CD4-positive, alpha-beta T cell (primary cell): ENCODE measurements at regions not wholly inside any gene's neighbourhood (a gene's known extent, or its start where the extent isn't known, plus 50 kb on each side); places are given as distances from the start of the nearest gene placed in this dataset.

Experiments used
- ATAC-seq: fragments of 200-7000 bp; cut with Tn5 transposase; one replicate; pipeline ENCODE4 v1.10.0; 2022; ENCODE audit warnings: mild to moderate bottlenecking; ENCODE audit not compliant: poor library complexity
- CTCF ChIA-PET: fragments of 350-600 bp; sonication (Branson Sonifier 250); formaldehyde crosslinking; loops from one replicate; lab custom pipeline; 2021; ENCODE audit warnings: antibody characterized with exemption, inconsistent platforms; lab: Charles Lee
- POLR2A ChIA-PET: fragments of 350-600 bp; sonication (Branson Sonifier 250); formaldehyde crosslinking; loops from one replicate; lab custom pipeline; 2021; ENCODE audit warnings: antibody characterized with exemption, inconsistent platforms; lab: Charles Lee
- DNase-seq, 14 experiments: peaks; one replicate each; pipeline ENCODE4 v3.0.0-alpha.2; 2013 to 2020; ENCODE audit warnings: mixed read lengths in 2 of 14
- H3K27ac ChIP-seq, 2 donors: one replicate each; pipeline versions ENCODE4 v1.5.1 to v1.7.0; 2013; ENCODE audit warnings: low read length in 2 of 2, low read depth in 1 of 2, mild to moderate bottlenecking in 1 of 2
- H3K27me3 ChIP-seq, 2 experiments: 1 replicate in 1 of 2; 2 replicates in 1 of 2; pipeline versions ENCODE4 v1.6.1 to v1.7.0; 2013; ENCODE audit warnings: low read length in 2 of 2, control low read depth in 1 of 2, mild to moderate bottlenecking in 1 of 2, moderate library complexity in 1 of 2; ENCODE audit not compliant: insufficient read depth in 2 of 2, control insufficient read depth in 1 of 2
- H3K36me3 ChIP-seq: one replicate; pipeline ENCODE4 v1.6.1; 2013; ENCODE audit warnings: low read length, control low read depth; ENCODE audit not compliant: insufficient read depth
- H3K4me1 ChIP-seq: one replicate; pipeline ENCODE4 v1.6.1; 2013; ENCODE audit warnings: low read length, control low read depth; ENCODE audit not compliant: insufficient read depth
- H3K4me3 ChIP-seq: one replicate; pipeline ENCODE4 v1.5.1; 2013; ENCODE audit warnings: mild to moderate bottlenecking, low read length, moderate library complexity
- H3K9me3 ChIP-seq, 2 experiments: 1 replicate in 1 of 2; 2 replicates in 1 of 2; pipeline versions ENCODE4 v1.6.1 to v1.7.0; 2013; ENCODE audit warnings: low read length in 2 of 2, mild to moderate bottlenecking in 2 of 2, control low read depth in 1 of 2, moderate library complexity in 1 of 2; ENCODE audit not compliant: control insufficient read depth in 1 of 2, insufficient read depth in 1 of 2
- H3K27ac Mint-ChIP-seq: one replicate; pipeline ENCODE4 v1.8.0; 2020; ENCODE audit warnings: mixed read lengths
- H3K27me3 Mint-ChIP-seq: one replicate; pipeline ENCODE4 v1.8.0; 2021; ENCODE audit warnings: mixed read lengths
- H3K36me3 Mint-ChIP-seq: one replicate; pipeline ENCODE4 v1.8.0; 2021; ENCODE audit warnings: low read depth, mixed read lengths
- H3K4me1 Mint-ChIP-seq: one replicate; pipeline ENCODE4 v1.8.0; 2021; ENCODE audit warnings: low read depth, mixed read lengths
- H3K4me3 Mint-ChIP-seq: one replicate; pipeline ENCODE4 v1.8.0; 2020; ENCODE audit warnings: mild to moderate bottlenecking, mixed read lengths
- H3K9me3 Mint-ChIP-seq: one replicate; pipeline ENCODE4 v1.8.0; 2020; ENCODE audit warnings: mixed read lengths
- CTCF ChIP-seq: fragments of 200-600 bp; IDR thresholded peaks from one replicate; pipeline ENCODE4 v1.8.0; 2022; ENCODE audit warnings: antibody characterized with exemption, mild to moderate bottlenecking
- intact Hi-C, 2 experiments: fragments of 100-400 bp; cut with DNase I in 1 of 2; cut with micrococcal nuclease in 1 of 2; formaldehyde crosslinking; loops; one replicate each; pipeline versions ENCODE4 v1.15.1 to v1.9.0; 2023 to 2025; cut with DNase I, micrococcal nuclease

- ChIA-PET CTCF (no interaction called here), POLR2A (no interaction called here)
- ATAC-seq (no peak), DNase-seq (no peak)
- peaks cover 77% of the 10 kb centered on the region for H3K27me3 Mint-ChIP-seq
- Histone ChIP-seq H3K9me3 (peaks cover 0 to 16% of the 10 kb centered on the region in 2 experiments), H3K27ac (no peak overlapping the region), H3K4me3 (no peak overlapping the region), H3K4me1 (no peaks in the 10 kb centered on the region), H3K27me3 (peaks cover 19 to 26% of the 10 kb centered on the region in 2 experiments), H3K36me3 (no peaks in the 10 kb centered on the region)
- H3K36me3 Mint-ChIP-seq, result no peaks in the 10 kb centered on the region
- no peak overlapping the region for H3K27ac Mint-ChIP-seq
- no peak overlapping the region for H3K4me3 Mint-ChIP-seq
- no peak for TF ChIP-seq CTCF
- intact Hi-C loops, result loop anchor here in 1 of 2 experiments (5.0 kb wide), 1 partner anchor 316 kb away; no protein-coding TSS in a partner anchor
- H3K4me1 Mint-ChIP-seq, result no peaks in the 10 kb centered on the region
- H3K9me3 Mint-ChIP-seq, result no peaks in the 10 kb centered on the region
These were observed 300.1 kb downstream of the FOXL1 start for GRCh38 chr16:86878236-86879080.

- ATAC-seq, result no peak
- no peaks in the 10 kb centered on the region for H3K36me3 ChIP-seq
- H3K4me1 Mint-ChIP-seq, result no peaks in the 10 kb centered on the region
- no peaks in the 10 kb centered on the region for H3K36me3 Mint-ChIP-seq
- H3K4me1 ChIP-seq, result no peaks in the 10 kb centered on the region
- H3K4me3 Mint-ChIP-seq, result no peak overlapping the region
- ChIA-PET CTCF (no interaction called here), POLR2A (no interaction called here)
- peaks cover 76% of the 10 kb centered on the region for H3K27me3 Mint-ChIP-seq
- DNase-seq, result no peak
- no peak overlapping the region for H3K27ac Mint-ChIP-seq
- intact Hi-C loops, result loop anchor here in 1 of 2 experiments (5.0 kb wide), 1 partner anchor 317 kb away; no protein-coding TSS in a partner anchor
- no peak overlapping the region for H3K27ac ChIP-seq
- no peak for TF ChIP-seq CTCF
- H3K27me3 ChIP-seq, result peaks cover 19 to 26% of the 10 kb centered on the region in 2 experiments
- no peak overlapping the region for H3K4me3 ChIP-seq
- H3K9me3 Mint-ChIP-seq, result no peaks in the 10 kb centered on the region
- peaks cover 0 to 21% of the 10 kb centered on the region in 2 experiments for H3K9me3 ChIP-seq
These were observed 300.9 kb downstream of the FOXL1 start for GRCh38 chr16:86879268-86879667.

GRCh38 chr16:86880316-86881117, 302.2 kb downstream of the FOXL1 start:
- Histone ChIP-seq H3K36me3 (no peaks in the 10 kb centered on the region), H3K9me3 (peaks cover 0 to 21% of the 10 kb centered on the region in 2 experiments), H3K27ac (no peak overlapping the region), H3K4me3 (no peak overlapping the region), H3K27me3 (peaks cover 19 to 26% of the 10 kb centered on the region in 2 experiments), H3K4me1 (no peaks in the 10 kb centered on the region)
- CTCF ChIA-PET, result no interaction called here
- Mint-ChIP-seq H3K27me3 (peaks cover 74% of the 10 kb centered on the region), H3K36me3 (no peaks in the 10 kb centered on the region), H3K27ac (no peak overlapping the region), H3K4me1 (no peaks in the 10 kb centered on the region), H3K4me3 (no peak overlapping the region), H3K9me3 (no peaks in the 10 kb centered on the region)
- intact Hi-C loops, result no loop called here
- DNase-seq, result no peak
- ATAC-seq, result no peak
- no peak for TF ChIP-seq CTCF
- POLR2A ChIA-PET, result no interaction called here
